HUES64 (cell line): ENCODE measurements at regions not wholly inside any gene's neighbourhood (a gene's known extent, or its start where the extent isn't known, plus 50 kb on each side); places are given as distances from the start of the nearest gene placed in this dataset.
"Not testable (repeated sequence)": the region's sequence is repeated elsewhere in the genome, so short reads cannot be mapped to it uniquely, and the experiment has no call there.

ENCODE experiments used
- H3K27ac ChIP-seq: 2 replicates; pipeline ENCODE4 v1.7.0; 2013; ENCODE audit warnings: low read depth, low read length, inconsistent platforms
- H3K27me3 ChIP-seq: 2 replicates; pipeline ENCODE4 v1.6.1; 2013; ENCODE audit warnings: mild to moderate bottlenecking, low read length; ENCODE audit not compliant: insufficient read depth
- H3K36me3 ChIP-seq: 2 replicates; pipeline ENCODE4 v1.6.1; 2013; ENCODE audit warnings: mild to moderate bottlenecking, low read length; ENCODE audit not compliant: insufficient read depth
- H3K4me1 ChIP-seq: 2 replicates; pipeline ENCODE4 v1.6.1; 2013; ENCODE audit warnings: mild to moderate bottlenecking, low read length, moderate library complexity; ENCODE audit not compliant: insufficient read depth
- H3K4me3 ChIP-seq: 2 replicates; pipeline ENCODE4 v1.5.1; 2013; ENCODE audit warnings: mild to moderate bottlenecking, low read length, moderate library complexity
- H3K9ac ChIP-seq: 2 replicates; pipeline ENCODE4 v1.6.1; 2013; ENCODE audit warnings: mild to moderate bottlenecking, low read depth, low read length
- H3K9me3 ChIP-seq: 2 replicates; pipeline ENCODE4 v1.6.1; 2013; ENCODE audit warnings: low read depth, low read length; ENCODE audit not compliant: insufficient read depth
- WGBS: fragments of 150-250, 120-280 bp; methylation state at CpG from one replicate; pipeline ENCODE4 v1.1.7; 2013; ENCODE audit warnings: missing lambda C conversion rate; 5-methylcytosine and 5-hydroxymethylcytosine counted together

- Histone ChIP-seq H3K9ac (no peak overlapping the region), H3K4me1 (no peaks in the 10 kb centered on the region), H3K36me3 (no peaks in the 10 kb centered on the region), H3K4me3 (no peak overlapping the region), H3K27me3 (no peaks in the 10 kb centered on the region), H3K9me3 (no peaks in the 10 kb centered on the region), H3K27ac (no peak overlapping the region)
- 88% methylated on average over 1 of the region's 1 CpG for WGBS
Observed at GRCh38 chr13:89383891-89384290, 1712.7 kb downstream of the SLITRK5 start.

GRCh38 chr13:89393758-89394304, 1722.7 kb downstream of the SLITRK5 start:
- H3K36me3 ChIP-seq, result no peaks in the 10 kb centered on the region
- WGBS, result 79% methylated on average over 4 of the region's 4 CpGs
- no peak overlapping the region for H3K4me3 ChIP-seq
- no peak overlapping the region for H3K27ac ChIP-seq
- H3K4me1 ChIP-seq, result peaks cover 8% of the 10 kb centered on the region; the same call in 1 of the 2 replicates
- H3K9ac ChIP-seq, result no peak overlapping the region
- H3K27me3 ChIP-seq, result no peaks in the 10 kb centered on the region
- H3K9me3 ChIP-seq, result no peaks in the 10 kb centered on the region

- Histone ChIP-seq H3K27ac (no peak overlapping the region), H3K9me3 (no peaks in the 10 kb centered on the region), H3K27me3 (no peaks in the 10 kb centered on the region), H3K36me3 (no peaks in the 10 kb centered on the region), H3K4me1 (no peaks in the 10 kb centered on the region), H3K4me3 (no peak overlapping the region), H3K9ac (no peak overlapping the region)
- 92% methylated on average over 2 of the region's 2 CpGs for WGBS
Observed at GRCh38 chr13:89401264-89401675, 1730.1 kb downstream of the SLITRK5 start.

- H3K27ac ChIP-seq, result no peak overlapping the region
- 90% methylated on average over 1 of the region's 1 CpG for WGBS
- no peaks in the 10 kb centered on the region for H3K9me3 ChIP-seq
- no peak overlapping the region for H3K9ac ChIP-seq
- no peak overlapping the region for H3K4me3 ChIP-seq
- H3K4me1 ChIP-seq, result no peaks in the 10 kb centered on the region
- no peaks in the 10 kb centered on the region for H3K27me3 ChIP-seq
- no peaks in the 10 kb centered on the region for H3K36me3 ChIP-seq
Observed at GRCh38 chr13:89402211-89402610, 1731.0 kb downstream of the SLITRK5 start.

- H3K9ac ChIP-seq, H3K36me3 ChIP-seq, H3K4me1 ChIP-seq, H3K9me3 ChIP-seq, H3K27ac ChIP-seq, H3K27me3 ChIP-seq, H3K4me3 ChIP-seq: not testable (repeated sequence)
- 91% methylated on average over 4 of the region's 6 CpGs for WGBS
Observed at GRCh38 chr13:89406096-89406495, 1734.9 kb downstream of the SLITRK5 start.

- Histone ChIP-seq H3K36me3 (no peaks in the 10 kb centered on the region), H3K4me1 (no peaks in the 10 kb centered on the region), H3K27ac (no peak overlapping the region), H3K9me3 (no peaks in the 10 kb centered on the region), H3K27me3 (no peaks in the 10 kb centered on the region), H3K9ac (no peak overlapping the region), H3K4me3 (no peak overlapping the region)
- WGBS, result 69% methylated on average over 4 of the region's 4 CpGs
Observed at GRCh38 chr13:89407357-89407756, 1736.2 kb downstream of the SLITRK5 start.

GRCh38 chr13:89432997-89433396, 1761.8 kb downstream of the SLITRK5 start:
- Histone ChIP-seq H3K27ac (no peak overlapping the region), H3K9me3 (no peaks in the 10 kb centered on the region), H3K9ac (no peak overlapping the region), H3K36me3 (no peaks in the 10 kb centered on the region), H3K4me3 (no peak overlapping the region), H3K4me1 (no peaks in the 10 kb centered on the region), H3K27me3 (no peaks in the 10 kb centered on the region)
- 94% methylated on average over 2 of the region's 2 CpGs for WGBS

- H3K4me3 ChIP-seq, H3K36me3 ChIP-seq, H3K27ac ChIP-seq, H3K4me1 ChIP-seq, H3K27me3 ChIP-seq, H3K9ac ChIP-seq, H3K9me3 ChIP-seq: not testable (repeated sequence)
- 91% methylated on average over 4 of the region's 4 CpGs for WGBS
Observed at GRCh38 chr13:89434624-89435023, 1763.5 kb downstream of the SLITRK5 start.

- Histone ChIP-seq H3K9me3 (no peaks in the 10 kb centered on the region), H3K36me3 (no peaks in the 10 kb centered on the region), H3K4me1 (no peaks in the 10 kb centered on the region), H3K9ac (no peak overlapping the region), H3K27me3 (no peaks in the 10 kb centered on the region), H3K4me3 (no peak overlapping the region), H3K27ac (no peak overlapping the region)
- 98% methylated on average over 1 of the region's 2 CpGs for WGBS
Observed at GRCh38 chr13:89454681-89455080, 1783.5 kb downstream of the SLITRK5 start.

GRCh38 chr13:89455225-89455624, 1784.1 kb downstream of the SLITRK5 start:
- Histone ChIP-seq H3K27ac (no peak overlapping the region), H3K36me3 (no peaks in the 10 kb centered on the region), H3K9me3 (no peaks in the 10 kb centered on the region), H3K4me1 (no peaks in the 10 kb centered on the region), H3K4me3 (no peak overlapping the region), H3K27me3 (no peaks in the 10 kb centered on the region), H3K9ac (no peak overlapping the region)
- WGBS, result 100% methylated on average over 1 of the region's 1 CpG

- H3K27me3 ChIP-seq, result no peaks in the 10 kb centered on the region
- 81% methylated on average over 2 of the region's 2 CpGs for WGBS
- H3K9ac ChIP-seq, result no peak overlapping the region
- H3K9me3 ChIP-seq, result no peaks in the 10 kb centered on the region
- H3K4me3 ChIP-seq, result no peak overlapping the region
- H3K36me3 ChIP-seq, result no peaks in the 10 kb centered on the region
- H3K4me1 ChIP-seq, result no peaks in the 10 kb centered on the region
- H3K27ac ChIP-seq, result no peak overlapping the region
Observed at GRCh38 chr13:89455741-89456140, 1784.6 kb downstream of the SLITRK5 start.

- WGBS, result 93% methylated on average over 2 of the region's 4 CpGs
- H3K4me3 ChIP-seq, result no peak overlapping the region
- H3K9ac ChIP-seq, result no peak overlapping the region
- H3K9me3 ChIP-seq, result no peaks in the 10 kb centered on the region
- no peaks in the 10 kb centered on the region for H3K4me1 ChIP-seq
- no peak overlapping the region for H3K27ac ChIP-seq
- no peaks in the 10 kb centered on the region for H3K27me3 ChIP-seq
- H3K36me3 ChIP-seq, result no peaks in the 10 kb centered on the region
Observed at GRCh38 chr13:89457977-89458376, 1786.8 kb downstream of the SLITRK5 start.
